Left ventricle myocardium superior (tissue), 1 donor: ENCODE measurements at regions not wholly inside any gene's neighbourhood (a gene's known extent, or its start where the extent isn't known, plus 50 kb on each side); places are given as distances from the start of the nearest gene placed in this dataset.
"Not testable (repeated sequence)": the region's sequence is repeated elsewhere in the genome, so short reads cannot be mapped to it uniquely, and the experiment has no call there.

ENCODE experiments used
- ATAC-seq: fragments of 200-7000 bp; cut with Tn5 transposase; one replicate; pipeline ENCODE4 v1.9.1; 2020; ENCODE audit warnings: mild to moderate bottlenecking, moderate library complexity
- DNase-seq: peaks from one replicate; pipeline ENCODE4 v3.0.0-alpha.2; 2020
- intact Hi-C: fragments of 100-400 bp; cut with micrococcal nuclease; formaldehyde crosslinking; loops from one replicate; pipeline ENCODE4 v1.11.0; 2022
- donor health status: DM: no; HTN: yes; CAD: no; lungs with severe emphysema.

DNA sequence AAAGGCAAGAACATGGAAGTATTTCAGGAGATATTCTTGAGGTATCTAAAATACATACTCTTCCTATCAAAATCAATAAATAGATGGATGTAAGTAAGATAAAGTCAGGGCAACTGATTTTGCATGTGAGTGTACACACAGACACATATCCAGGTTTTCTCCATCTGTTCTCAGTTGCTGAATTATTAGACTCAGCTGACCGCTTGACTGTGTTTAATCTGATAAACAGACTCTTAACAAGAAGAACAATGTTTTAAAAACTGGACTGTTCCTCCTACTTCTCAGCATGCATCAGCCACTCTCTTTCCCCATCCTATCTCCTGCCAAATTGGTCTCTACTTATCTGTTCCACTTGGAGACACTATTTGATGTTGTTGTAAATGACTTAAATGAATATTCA lies 73.5 kb downstream of the GOLGA8G start:
- no peak for DNase-seq
- no peak for ATAC-seq
- intact Hi-C loops, result no loop called here

DNA sequence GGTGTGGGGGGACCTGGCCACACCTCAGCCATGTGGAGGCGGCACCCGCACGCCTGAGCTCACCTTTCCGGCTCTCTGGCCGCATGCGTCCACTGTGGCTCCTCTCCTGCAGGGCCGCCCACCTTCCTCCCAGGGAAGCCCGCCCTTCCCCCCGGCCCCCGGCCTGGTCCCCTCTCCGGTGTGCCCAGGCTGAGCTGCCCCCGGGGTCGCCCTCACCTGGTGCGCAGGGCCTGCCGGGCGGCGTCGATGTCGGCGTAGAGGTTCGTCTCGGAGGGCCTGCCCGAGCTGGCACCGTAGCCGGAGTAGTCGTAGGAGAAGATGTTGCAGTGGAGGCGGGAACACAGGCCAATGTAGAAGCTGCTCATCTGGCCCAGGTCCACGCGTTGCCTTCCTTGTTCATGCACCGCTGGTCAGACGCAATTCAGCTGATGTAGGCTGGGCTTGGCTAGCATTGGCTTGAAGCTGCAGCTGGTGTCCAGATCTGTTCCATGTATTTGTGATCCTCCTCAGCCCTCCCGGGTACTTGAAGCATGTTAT lies 75.3 kb downstream of the GOLGA8G start:
- DNase-seq, result peak; percentile 25
- intact Hi-C loops, ATAC-seq: not testable (repeated sequence)

DNA sequence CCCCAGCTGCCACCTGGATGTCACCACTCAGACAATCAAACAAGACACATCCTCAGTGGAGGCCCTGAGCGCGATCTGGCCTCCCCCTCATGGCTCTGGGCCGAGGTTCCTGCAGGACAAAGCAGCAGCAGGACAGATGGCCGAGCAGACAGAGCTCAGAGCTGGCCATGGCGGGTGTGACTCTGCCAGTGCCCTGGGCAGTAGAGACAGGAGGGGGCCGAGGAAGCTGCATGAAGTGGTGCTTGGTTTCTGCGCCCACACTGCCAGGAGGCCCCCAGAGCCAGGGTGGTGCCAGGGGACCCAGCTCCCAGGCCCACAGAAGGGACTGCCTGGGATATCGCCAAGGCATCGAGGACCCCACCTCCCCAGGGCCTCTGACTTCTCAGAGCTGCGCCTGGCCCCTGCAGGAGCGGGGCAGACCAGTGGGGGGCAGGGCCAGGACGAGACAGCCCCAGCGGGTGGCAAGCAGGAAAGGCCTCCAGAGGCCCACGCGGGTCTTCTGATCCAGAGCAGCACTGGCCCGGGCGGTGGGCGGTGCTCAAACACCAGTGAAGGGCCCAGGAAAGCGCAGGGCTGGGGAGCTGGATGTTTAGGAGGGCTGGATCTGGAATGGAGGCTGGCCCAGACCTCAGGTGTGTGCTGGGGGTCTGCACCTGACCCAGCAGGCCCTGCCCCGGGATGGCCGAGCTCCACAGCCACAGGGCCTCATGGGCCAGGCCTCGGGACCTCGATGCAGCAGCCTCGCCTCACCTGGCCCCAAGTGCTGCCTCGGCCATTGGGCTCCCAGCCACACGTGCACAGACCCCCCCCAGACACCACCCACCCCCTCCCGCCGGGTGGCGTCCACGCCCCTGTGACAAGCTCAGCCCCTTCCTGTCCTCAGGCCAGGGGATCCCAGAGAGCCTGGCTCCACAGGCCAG lies 76.0 kb downstream of the GOLGA8G start:
- no peak for ATAC-seq
- intact Hi-C loops, result no loop called here
- DNase-seq, result peak; percentile 26

DNA sequence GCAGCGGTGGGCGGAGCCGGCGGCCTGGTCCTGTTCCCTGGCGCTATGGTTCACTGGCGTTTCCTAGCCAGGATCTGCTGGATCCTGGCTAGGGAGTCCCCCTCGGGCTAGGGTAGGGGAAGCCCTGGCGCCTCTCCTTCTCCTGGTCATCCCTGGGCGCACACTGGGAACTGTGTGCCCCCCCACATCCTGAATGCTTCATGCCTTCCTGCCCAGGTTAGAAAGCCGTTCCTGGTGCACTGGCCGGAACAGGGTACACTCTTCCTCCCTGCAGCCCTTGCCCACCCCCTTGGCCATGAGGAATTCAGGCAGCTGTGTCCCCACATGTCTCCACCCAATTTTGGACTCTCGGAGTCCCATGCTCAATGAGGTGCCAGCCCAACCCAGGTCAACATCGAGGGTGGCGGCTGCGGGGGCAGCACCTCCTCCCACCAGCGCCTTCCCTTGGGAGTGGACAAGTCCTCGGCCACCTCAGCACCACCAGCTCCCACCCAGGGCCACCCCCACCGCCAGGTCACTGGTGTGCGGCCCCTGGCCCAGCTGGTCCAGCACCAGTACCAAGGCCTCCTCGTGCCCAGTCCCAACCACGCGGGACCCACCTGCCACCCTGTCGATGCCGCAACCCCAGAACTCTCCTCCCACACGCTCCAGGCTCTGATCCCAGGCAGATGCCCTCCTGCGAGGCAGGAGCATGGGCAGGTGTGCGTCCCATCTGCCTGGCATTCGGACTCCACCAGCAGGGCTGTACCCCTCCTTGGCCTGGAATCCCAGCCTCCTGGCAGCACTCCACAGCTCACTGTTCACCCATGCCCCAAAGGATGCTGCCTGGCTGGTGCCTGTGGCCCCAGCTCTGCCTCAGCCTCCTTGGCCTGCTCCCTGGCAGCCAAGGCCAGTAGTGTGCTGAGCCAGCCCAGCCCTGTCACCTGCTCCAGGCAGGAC lies 77.0 kb downstream of the GOLGA8G start:
- DNase-seq, result peak; percentile 26
- intact Hi-C loops, ATAC-seq: not testable (repeated sequence)

DNA sequence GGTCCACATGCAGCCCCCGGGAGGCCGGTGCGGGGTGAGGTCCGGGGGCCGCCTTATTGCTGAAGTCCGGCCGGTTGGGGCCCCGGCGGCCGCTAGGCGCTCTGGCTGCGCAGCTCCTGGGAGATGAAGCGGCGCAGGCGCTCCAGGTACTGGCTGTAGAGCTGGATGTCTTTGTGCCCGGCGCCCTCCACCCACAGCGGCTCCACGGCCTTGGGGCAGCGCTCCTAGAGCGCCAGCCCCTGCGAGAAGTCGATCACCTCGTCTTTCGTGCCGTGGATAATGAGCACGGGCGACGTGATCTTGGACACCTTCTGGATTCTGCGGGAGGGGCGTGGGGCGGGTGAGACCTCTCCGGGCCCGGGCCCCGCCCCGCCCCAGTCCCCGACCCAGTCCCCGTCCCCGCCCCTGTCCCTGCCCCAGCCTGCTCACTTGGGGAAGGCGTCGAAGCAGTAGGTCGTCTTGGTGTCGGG lies 76.3 kb downstream of the GOLGA8F start:
- intact Hi-C loops, ATAC-seq: not testable (repeated sequence)
- DNase-seq, result peak; percentile 28
